Nephron (organoid): ENCODE measurements at regions not wholly inside any gene's neighbourhood (a gene's known extent, or its start where the extent isn't known, plus 50 kb on each side); places are given as distances from the start of the nearest gene placed in this dataset.

Experiments used
- H3K27ac Mint-ChIP-seq, 3 experiments: 2 replicates each; pipeline ENCODE4 v1.8.0; 2020; ENCODE audit warnings: mixed read lengths in 3 of 3, mild to moderate bottlenecking in 2 of 3, moderate library complexity in 1 of 3
- H3K27me3 Mint-ChIP-seq: 2 replicates; pipeline ENCODE4 v1.8.0; 2021; ENCODE audit warnings: low read depth, mild to moderate bottlenecking, moderate library complexity, mixed read lengths
- H3K36me3 Mint-ChIP-seq: 2 replicates; pipeline ENCODE4 v1.8.0; 2020; ENCODE audit warnings: low read depth, mixed read lengths
- H3K4me1 Mint-ChIP-seq: 2 replicates; pipeline ENCODE4 v1.8.0; 2020; ENCODE audit warnings: mixed read lengths
- H3K4me3 Mint-ChIP-seq, 3 experiments: 2 replicates each; pipeline ENCODE4 v1.8.0; 2020; ENCODE audit warnings: mild to moderate bottlenecking in 3 of 3, mixed read lengths in 3 of 3, moderate library complexity in 2 of 3
- H3K9me3 Mint-ChIP-seq: 2 replicates; pipeline ENCODE4 v1.8.0; 2020; ENCODE audit warnings: mixed read lengths
- TF ChIP-seq, protein P1 (sequence below), 3 experiments: fragments of 200-600 bp; sonication (generic); IDR thresholded peaks; one replicate each; pipeline ENCODE4 v1.5.0; 2021; ENCODE audit warnings: antibody characterized with exemption in 3 of 3; ENCODE audit not compliant: unreplicated experiment in 3 of 3

DNA sequence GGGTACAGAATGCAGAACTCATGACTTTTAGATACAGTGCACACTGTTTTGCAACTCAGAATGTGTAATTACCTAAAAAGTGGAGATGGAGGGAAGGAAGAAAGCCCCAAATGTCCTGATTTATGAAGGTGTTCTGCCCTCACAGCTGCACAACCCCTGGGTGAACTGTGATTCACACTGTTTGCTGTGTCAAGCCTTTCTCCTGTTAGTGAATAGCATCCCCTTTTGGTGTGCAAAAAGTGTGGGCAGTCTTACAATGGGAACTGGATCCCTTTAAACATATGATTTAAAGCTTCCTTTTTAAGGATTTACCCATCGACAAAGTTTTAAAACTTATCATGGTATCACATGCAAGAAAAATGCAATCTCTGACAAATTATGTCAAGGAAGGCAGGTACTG lies 633.4 kb upstream of the EPHA7 start:
- Mint-ChIP-seq H3K27me3 (no peaks in the 10 kb centered on the region), H3K9me3 (no peaks in the 10 kb centered on the region), H3K36me3 (no peaks in the 10 kb centered on the region), H3K4me3 (no peak overlapping the region), H3K27ac (peak overlapping the region; percentile 37 to 69 (median 39)), H3K4me1 (peaks cover 7% of the 10 kb centered on the region)
- TF ChIP-seq, protein P1, sequence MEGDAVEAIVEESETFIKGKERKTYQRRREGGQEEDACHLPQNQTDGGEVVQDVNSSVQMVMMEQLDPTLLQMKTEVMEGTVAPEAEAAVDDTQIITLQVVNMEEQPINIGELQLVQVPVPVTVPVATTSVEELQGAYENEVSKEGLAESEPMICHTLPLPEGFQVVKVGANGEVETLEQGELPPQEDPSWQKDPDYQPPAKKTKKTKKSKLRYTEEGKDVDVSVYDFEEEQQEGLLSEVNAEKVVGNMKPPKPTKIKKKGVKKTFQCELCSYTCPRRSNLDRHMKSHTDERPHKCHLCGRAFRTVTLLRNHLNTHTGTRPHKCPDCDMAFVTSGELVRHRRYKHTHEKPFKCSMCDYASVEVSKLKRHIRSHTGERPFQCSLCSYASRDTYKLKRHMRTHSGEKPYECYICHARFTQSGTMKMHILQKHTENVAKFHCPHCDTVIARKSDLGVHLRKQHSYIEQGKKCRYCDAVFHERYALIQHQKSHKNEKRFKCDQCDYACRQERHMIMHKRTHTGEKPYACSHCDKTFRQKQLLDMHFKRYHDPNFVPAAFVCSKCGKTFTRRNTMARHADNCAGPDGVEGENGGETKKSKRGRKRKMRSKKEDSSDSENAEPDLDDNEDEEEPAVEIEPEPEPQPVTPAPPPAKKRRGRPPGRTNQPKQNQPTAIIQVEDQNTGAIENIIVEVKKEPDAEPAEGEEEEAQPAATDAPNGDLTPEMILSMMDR (IDR thresholded peaks at IDR 0.05; ENCODE audit: unreplicated experiment in 3 of 3) = peak; percentile 36 to 50 (median 41)

DNA sequence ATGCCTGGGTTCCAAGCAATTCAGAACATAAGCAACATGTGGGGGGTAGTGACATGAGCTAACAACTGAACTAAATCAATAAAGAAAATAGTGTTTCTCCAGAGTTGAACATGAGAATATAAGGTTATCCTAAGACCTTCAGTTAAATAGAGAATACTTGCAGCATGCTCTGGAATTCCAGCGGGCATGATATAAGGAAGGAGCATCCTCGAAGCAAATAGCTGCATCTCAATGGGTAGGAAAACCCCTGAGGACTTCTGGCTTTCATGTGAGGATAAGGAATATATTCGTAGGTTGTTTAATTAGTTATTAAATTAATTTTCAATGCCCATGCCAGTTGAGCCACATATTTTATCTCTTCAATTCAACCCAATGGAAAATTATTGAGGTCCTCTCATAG lies 631.2 kb upstream of the EPHA7 start:
- no peaks in the 10 kb centered on the region for H3K9me3 Mint-ChIP-seq
- H3K4me1 Mint-ChIP-seq = peaks cover 11% of the 10 kb centered on the region
- no peak overlapping the region for H3K27ac Mint-ChIP-seq
- TF ChIP-seq, protein P1 (IDR thresholded peaks at IDR 0.05; ENCODE audit: unreplicated experiment in 3 of 3) = no peak
- H3K4me3 Mint-ChIP-seq = no peak overlapping the region
- no peaks in the 10 kb centered on the region for H3K27me3 Mint-ChIP-seq
- no peaks in the 10 kb centered on the region for H3K36me3 Mint-ChIP-seq

DNA sequence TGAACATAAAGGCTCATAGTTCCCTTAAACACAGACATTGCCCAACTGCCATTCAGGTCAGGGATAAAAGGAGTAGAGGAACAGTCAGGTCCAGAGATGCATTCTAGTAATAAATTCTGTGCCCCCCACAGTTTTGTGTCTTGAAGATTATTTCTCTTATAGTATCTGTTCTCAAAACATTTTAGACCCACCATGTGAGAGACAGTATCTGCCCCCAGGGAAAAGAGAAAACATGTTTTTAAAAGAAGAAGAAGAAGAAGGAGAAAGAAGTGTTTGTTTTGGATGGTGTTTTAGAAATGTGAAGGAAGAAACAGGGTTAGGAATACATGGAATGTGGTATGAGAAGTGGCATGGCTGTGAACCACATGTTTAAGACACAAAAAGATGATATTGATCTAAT lies 629.6 kb upstream of the EPHA7 start:
- Mint-ChIP-seq H3K36me3 (no peaks in the 10 kb centered on the region), H3K27me3 (no peaks in the 10 kb centered on the region), H3K4me3 (no peak overlapping the region), H3K9me3 (no peaks in the 10 kb centered on the region), H3K27ac (no peak overlapping the region), H3K4me1 (peaks cover 14% of the 10 kb centered on the region)
- TF ChIP-seq, protein P1 (IDR thresholded peaks at IDR 0.05; ENCODE audit: unreplicated experiment in 3 of 3) = no peak

DNA sequence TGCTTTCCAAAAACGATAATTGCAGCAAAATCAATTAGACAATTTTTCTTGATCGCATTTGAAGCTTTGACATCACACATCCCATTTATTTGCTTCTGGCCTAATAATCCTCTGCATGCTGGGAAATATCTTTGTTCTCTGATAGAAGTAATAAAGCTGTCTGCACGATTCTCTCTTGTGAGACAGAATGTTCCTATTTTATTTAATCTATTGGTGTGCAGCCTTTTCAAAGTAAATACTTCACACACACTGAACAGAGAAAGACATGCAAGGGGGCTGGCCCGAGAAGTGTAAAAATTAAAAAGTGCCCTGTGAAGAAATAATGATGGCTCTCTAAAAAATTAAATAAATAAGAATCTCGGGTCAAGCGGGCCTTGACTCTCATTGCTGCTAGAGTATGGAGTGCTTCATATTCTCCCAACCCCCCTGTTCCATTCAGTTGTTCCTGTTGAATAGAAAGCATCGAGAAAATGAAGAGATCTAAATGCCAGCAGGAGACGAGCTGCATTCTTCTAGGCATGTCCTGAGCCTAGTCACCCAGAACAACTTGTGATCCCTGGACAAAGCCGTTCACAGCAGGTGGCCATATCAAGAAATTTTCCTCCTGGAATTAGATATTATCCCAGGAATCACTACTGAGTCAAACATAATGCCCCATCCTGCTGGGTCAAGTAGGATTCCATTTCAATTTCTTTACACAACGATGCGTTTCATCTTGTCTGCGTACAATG lies 625.9 kb upstream of the EPHA7 start:
- TF ChIP-seq, protein P1 (IDR thresholded peaks at IDR 0.05; ENCODE audit: unreplicated experiment in 3 of 3) = no peak
- Mint-ChIP-seq H3K4me3 (no peak overlapping the region), H3K27me3 (no peaks in the 10 kb centered on the region), H3K27ac (peak overlapping the region; percentile 58 to 89 (median 79)), H3K36me3 (no peaks in the 10 kb centered on the region), H3K4me1 (peaks cover 7% of the 10 kb centered on the region), H3K9me3 (no peaks in the 10 kb centered on the region)

DNA sequence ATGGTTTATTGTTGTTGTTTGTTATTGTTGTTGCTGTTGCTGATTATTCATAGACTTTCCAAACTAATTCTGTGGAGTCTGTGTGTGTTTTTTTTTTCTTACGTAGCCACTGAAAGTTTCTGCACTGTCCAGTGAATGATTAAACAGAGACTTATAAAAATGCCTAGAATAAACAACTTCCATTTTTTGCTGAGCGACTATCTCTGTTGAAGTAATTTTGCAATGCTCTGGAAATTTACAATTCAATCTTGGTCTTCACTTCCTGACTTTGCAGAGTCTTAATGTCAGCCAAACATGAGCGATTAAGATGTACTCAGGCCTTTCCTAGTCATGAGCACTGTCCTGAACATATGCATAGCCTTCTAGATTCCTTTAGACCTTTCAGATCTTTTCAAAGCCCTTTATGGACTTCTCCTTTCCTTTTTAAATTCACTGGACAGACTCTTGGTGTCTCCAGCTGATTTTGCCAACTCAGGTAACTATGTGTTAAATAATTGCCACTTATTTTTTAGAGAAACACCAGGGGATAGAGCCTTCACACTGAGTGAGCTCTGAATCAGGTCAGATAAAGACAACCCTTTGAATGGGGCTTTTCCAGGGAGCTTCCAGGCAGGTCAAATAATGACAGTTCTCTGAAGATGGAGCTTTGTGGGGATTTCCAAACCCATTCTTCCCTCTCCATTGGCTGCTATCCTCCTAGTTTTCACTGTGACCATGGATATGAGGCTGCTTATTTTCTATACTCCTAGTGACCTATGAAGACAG lies 622.8 kb upstream of the EPHA7 start:
- peaks cover 7% of the 10 kb centered on the region for H3K4me1 Mint-ChIP-seq
- H3K9me3 Mint-ChIP-seq = peaks cover 6% of the 10 kb centered on the region
- no peaks in the 10 kb centered on the region for H3K27me3 Mint-ChIP-seq
- no peak overlapping the region for H3K4me3 Mint-ChIP-seq
- peak overlapping the region in 2 of 3 experiments; percentile 69 to 73 for H3K27ac Mint-ChIP-seq
- TF ChIP-seq, protein P1 (IDR thresholded peaks at IDR 0.05; ENCODE audit: unreplicated experiment in 3 of 3) = no peak
- H3K36me3 Mint-ChIP-seq = no peaks in the 10 kb centered on the region
